ENCODE measurements at regions not wholly inside any gene's neighbourhood (a gene's known extent, or its start where the extent isn't known, plus 50 kb on each side); places are given as distances from the start of the nearest gene placed in this dataset.
A peak's percentile ranks its signal among the peaks of the same experiment; 100 is the strongest.
"Not testable (repeated sequence)": the region's sequence is repeated elsewhere in the genome, so short reads cannot be mapped to it uniquely, and the experiment has no call there.

- H3K23ac ChIP-seq (ENCODE audit: low read length in 2 of 2); H3K9me3 ChIP-seq (ENCODE audit: control insufficient read depth, low read length); H3K27ac ChIP-seq (ENCODE audit: low read length, poor library complexity, severe bottlenecking); H3K9ac ChIP-seq (ENCODE audit: low read length); H2BK12ac ChIP-seq (ENCODE audit: low read length in 2 of 2); H2BK15ac ChIP-seq (ENCODE audit: low read depth, poor library complexity, severe bottlenecking); DNase-seq; H2BK5ac ChIP-seq (ENCODE audit: low read depth, low read length, poor library complexity, severe bottlenecking); H3K4me1 ChIP-seq (ENCODE audit: control insufficient read depth, insufficient read depth, low read depth, low read length); H3K27me3 ChIP-seq (ENCODE audit: control insufficient read depth in 1 of 2, insufficient read depth in 1 of 2, low read length in 2 of 2); H3K79me1 ChIP-seq (replicated peaks; ENCODE audit: low read length, poor library complexity, severe bottlenecking); H3K4me2 ChIP-seq (ENCODE audit: low read length, poor library complexity, severe bottlenecking); H2AFZ ChIP-seq (ENCODE audit: low read depth, low read length); H3K36me3 ChIP-seq (ENCODE audit: control insufficient read depth in 1 of 2, insufficient read depth in 2 of 2, low read depth in 1 of 2, low read length in 2 of 2); H2AK5ac ChIP-seq (ENCODE audit: low read length, severe bottlenecking): not testable (repeated sequence)
- Histone ChIP-seq H4K8ac (ENCODE audit: low read length) (peak overlapping the region; percentile 49), H3K4ac (ENCODE audit: low read depth in 1 of 2, low read length in 2 of 2) (peak overlapping the region in 1 of 2 experiments; percentile 81), H3K18ac (ENCODE audit: low read depth in 1 of 2, low read length in 2 of 2) (peak overlapping the region in 1 of 2 experiments; percentile 33), H3K14ac (ENCODE audit: low read length in 2 of 2) (peak overlapping the region in 1 of 2 experiments; percentile 12), H4K91ac (ENCODE audit: low read length) (peak overlapping the region; percentile 86), H2BK120ac (ENCODE audit: low read depth, low read length) (peak overlapping the region; percentile 8), H3K4me3 (ENCODE audit: insufficient read depth in 1 of 2, low read depth in 1 of 2, low read length in 2 of 2) (peak overlapping the region in 1 of 2 experiments; percentile 26)
- 88% methylated on average over 3 of the region's 3 CpGs for WGBS
Measured at GRCh38 chr9:108247391-108247790, 608.4 kb downstream of the ACTL7B start.

- Histone ChIP-seq H2BK15ac (ENCODE audit: low read depth, poor library complexity, severe bottlenecking) (no peak overlapping the region), H3K14ac (ENCODE audit: low read length in 2 of 2) (no peak overlapping the region), H3K27ac (ENCODE audit: low read length, poor library complexity, severe bottlenecking) (no peak overlapping the region), H3K27me3 (ENCODE audit: control insufficient read depth in 1 of 2, insufficient read depth in 1 of 2, low read length in 2 of 2) (no peaks in the 10 kb centered on the region), H3K4ac (ENCODE audit: low read depth in 1 of 2, low read length in 2 of 2) (no peak overlapping the region), H2AFZ (ENCODE audit: low read depth, low read length) (no peak overlapping the region), H3K4me3 (ENCODE audit: insufficient read depth in 1 of 2, low read depth in 1 of 2, low read length in 2 of 2) (no peak overlapping the region), H3K4me2 (ENCODE audit: low read length, poor library complexity, severe bottlenecking) (no peak overlapping the region), H3K9me3 (ENCODE audit: control insufficient read depth, low read length) (no peaks in the 10 kb centered on the region), H2AK5ac (ENCODE audit: low read length, severe bottlenecking) (no peak overlapping the region), H3K23ac (ENCODE audit: low read length in 2 of 2) (no peak overlapping the region), H2BK12ac (ENCODE audit: low read length in 2 of 2) (no peak overlapping the region), H3K18ac (ENCODE audit: low read depth in 1 of 2, low read length in 2 of 2) (no peak overlapping the region), H3K4me1 (ENCODE audit: control insufficient read depth, insufficient read depth, low read depth, low read length) (peaks cover 3% of the 10 kb centered on the region), H4K8ac (ENCODE audit: low read length) (no peak overlapping the region), H2BK120ac (ENCODE audit: low read depth, low read length) (no peak overlapping the region), H3K36me3 (ENCODE audit: control insufficient read depth in 1 of 2, insufficient read depth in 2 of 2, low read depth in 1 of 2, low read length in 2 of 2) (peaks cover 0 to 3% of the 10 kb centered on the region in 2 experiments), H3K79me1 (replicated peaks; ENCODE audit: low read length, poor library complexity, severe bottlenecking) (no peaks in the 10 kb centered on the region), H4K91ac (ENCODE audit: low read length) (no peak overlapping the region), H3K9ac (ENCODE audit: low read length) (no peak overlapping the region), H2BK5ac (ENCODE audit: low read depth, low read length, poor library complexity, severe bottlenecking) (no peak overlapping the region)
- DNase-seq, result peak; percentile 3
- WGBS, result 100% methylated on average over 1 of the region's 1 CpG
Measured at GRCh38 chr9:108245901-108246300, 609.9 kb downstream of the ACTL7B start.

GRCh38 chr9:108245331-108245730, 610.5 kb downstream of the ACTL7B start:
- Histone ChIP-seq H4K8ac (ENCODE audit: low read length) (no peak overlapping the region), H2BK12ac (ENCODE audit: low read length in 2 of 2) (no peak overlapping the region), H3K14ac (ENCODE audit: low read length in 2 of 2) (no peak overlapping the region), H4K91ac (ENCODE audit: low read length) (no peak overlapping the region), H2BK5ac (ENCODE audit: low read depth, low read length, poor library complexity, severe bottlenecking) (no peak overlapping the region), H3K4ac (ENCODE audit: low read depth in 1 of 2, low read length in 2 of 2) (no peak overlapping the region), H3K9ac (ENCODE audit: low read length) (no peak overlapping the region), H3K18ac (ENCODE audit: low read depth in 1 of 2, low read length in 2 of 2) (no peak overlapping the region), H3K27ac (ENCODE audit: low read length, poor library complexity, severe bottlenecking) (no peak overlapping the region), H3K9me3 (ENCODE audit: control insufficient read depth, low read length) (no peaks in the 10 kb centered on the region), H2BK120ac (ENCODE audit: low read depth, low read length) (no peak overlapping the region), H2BK15ac (ENCODE audit: low read depth, poor library complexity, severe bottlenecking) (no peak overlapping the region), H2AFZ (ENCODE audit: low read depth, low read length) (no peak overlapping the region), H3K4me2 (ENCODE audit: low read length, poor library complexity, severe bottlenecking) (no peak overlapping the region), H3K4me3 (ENCODE audit: insufficient read depth in 1 of 2, low read depth in 1 of 2, low read length in 2 of 2) (no peak overlapping the region), H3K23ac (ENCODE audit: low read length in 2 of 2) (no peak overlapping the region), H3K4me1 (ENCODE audit: control insufficient read depth, insufficient read depth, low read depth, low read length) (peaks cover 3% of the 10 kb centered on the region), H3K27me3 (ENCODE audit: control insufficient read depth in 1 of 2, insufficient read depth in 1 of 2, low read length in 2 of 2) (no peaks in the 10 kb centered on the region), H3K36me3 (ENCODE audit: control insufficient read depth in 1 of 2, insufficient read depth in 2 of 2, low read depth in 1 of 2, low read length in 2 of 2) (peaks cover 0 to 3% of the 10 kb centered on the region in 2 experiments), H3K79me1 (replicated peaks; ENCODE audit: low read length, poor library complexity, severe bottlenecking) (no peaks in the 10 kb centered on the region), H2AK5ac (ENCODE audit: low read length, severe bottlenecking) (no peak overlapping the region)
- peak; percentile 25 for DNase-seq
- 86% methylated on average over 1 of the region's 2 CpGs for WGBS

GRCh38 chr9:108244686-108245085, 611.1 kb downstream of the ACTL7B start:
- H2BK12ac ChIP-seq (ENCODE audit: low read length in 2 of 2), result no peak overlapping the region
- no peak overlapping the region for H2AFZ ChIP-seq (ENCODE audit: low read depth, low read length)
- H3K4me3 ChIP-seq (ENCODE audit: insufficient read depth in 1 of 2, low read depth in 1 of 2, low read length in 2 of 2), result no peak overlapping the region
- H2BK5ac ChIP-seq (ENCODE audit: low read depth, low read length, poor library complexity, severe bottlenecking), result no peak overlapping the region
- no peak overlapping the region for H2BK15ac ChIP-seq (ENCODE audit: low read depth, poor library complexity, severe bottlenecking)
- H3K18ac ChIP-seq (ENCODE audit: low read depth in 1 of 2, low read length in 2 of 2), result no peak overlapping the region
- H3K79me1 ChIP-seq (replicated peaks; ENCODE audit: low read length, poor library complexity, severe bottlenecking), result no peaks in the 10 kb centered on the region
- H3K4ac ChIP-seq (ENCODE audit: low read depth in 1 of 2, low read length in 2 of 2), result no peak overlapping the region
- DNase-seq, result no peak
- H3K4me2 ChIP-seq (ENCODE audit: low read length, poor library complexity, severe bottlenecking), result no peak overlapping the region
- H3K27ac ChIP-seq (ENCODE audit: low read length, poor library complexity, severe bottlenecking), result no peak overlapping the region
- H2AK5ac ChIP-seq (ENCODE audit: low read length, severe bottlenecking), result no peak overlapping the region
- H3K9me3 ChIP-seq (ENCODE audit: control insufficient read depth, low read length), result no peaks in the 10 kb centered on the region
- H4K91ac ChIP-seq (ENCODE audit: low read length), result no peak overlapping the region
- H3K27me3 ChIP-seq (ENCODE audit: control insufficient read depth in 1 of 2, insufficient read depth in 1 of 2, low read length in 2 of 2), result no peaks in the 10 kb centered on the region
- H2BK120ac ChIP-seq (ENCODE audit: low read depth, low read length), result no peak overlapping the region
- no peak overlapping the region for H3K9ac ChIP-seq (ENCODE audit: low read length)
- peaks cover 3% of the 10 kb centered on the region for H3K4me1 ChIP-seq (ENCODE audit: control insufficient read depth, insufficient read depth, low read depth, low read length)
- no peak overlapping the region for H3K23ac ChIP-seq (ENCODE audit: low read length in 2 of 2)
- peaks cover 0 to 3% of the 10 kb centered on the region in 2 experiments for H3K36me3 ChIP-seq (ENCODE audit: control insufficient read depth in 1 of 2, insufficient read depth in 2 of 2, low read depth in 1 of 2, low read length in 2 of 2)
- H3K14ac ChIP-seq (ENCODE audit: low read length in 2 of 2), result no peak overlapping the region
- no peak overlapping the region for H4K8ac ChIP-seq (ENCODE audit: low read length)
